NCI-H187 treated with DMSO at 0.1 percent for 48 hours (cell line): ENCODE measurements at regions not wholly inside any gene's neighbourhood (a gene's known extent, or its start where the extent isn't known, plus 50 kb on each side); places are given as distances from the start of the nearest gene placed in this dataset.

Experiments
- DNase-seq: peaks from one replicate; lab custom pipeline; 2025; lab: John Stamatoyannopoulos, UW

- no peak for DNase-seq
Measured at GRCh38 chr18:41458376-41458775, 496.7 kb upstream of the PIK3C3 start.

GRCh38 chr18:41457765-41458326, 497.2 kb upstream of the PIK3C3 start:
- no peak for DNase-seq

DNA sequence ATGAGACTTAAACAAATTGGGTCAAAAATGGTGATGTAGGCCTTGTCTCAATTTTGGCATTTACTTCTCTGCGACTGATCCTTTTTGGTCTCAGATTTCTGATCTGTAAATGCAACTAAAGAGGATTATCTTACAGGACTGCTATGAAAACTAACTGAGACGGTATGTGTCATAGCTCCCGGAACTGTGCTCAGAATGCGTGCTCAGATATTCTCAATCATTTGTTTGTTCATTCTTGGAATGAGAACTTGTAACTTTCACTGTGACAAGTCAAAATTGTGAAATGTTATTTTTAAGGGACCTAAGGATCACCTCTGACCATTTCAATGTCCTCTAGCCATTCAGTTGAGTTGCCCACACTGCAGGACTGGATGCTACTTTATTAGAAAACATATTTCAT, 498.2 kb upstream of the PIK3C3 start:
- no peak for DNase-seq

DNA sequence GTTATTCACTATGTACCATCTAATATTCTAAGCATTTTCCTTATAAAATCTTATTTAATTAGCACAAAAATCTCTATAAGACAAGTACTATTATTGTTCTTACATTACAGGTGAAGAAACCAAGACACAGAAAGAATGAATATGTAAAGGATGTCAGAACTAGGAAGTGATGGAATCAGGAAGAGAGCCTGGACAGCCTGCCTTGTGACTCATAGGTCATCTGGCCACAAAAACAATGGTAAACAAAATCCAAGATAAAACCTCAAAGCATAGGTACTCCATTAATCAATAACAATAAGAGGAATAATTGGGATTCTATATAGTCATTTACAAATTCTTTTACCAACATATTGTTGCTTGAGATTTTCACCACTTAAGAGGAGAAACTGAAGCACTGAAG, 505.4 kb upstream of the PIK3C3 start:
- DNase-seq: no peak

- no peak for DNase-seq
Measured at GRCh38 chr18:41444943-41445342, 510.1 kb upstream of the PIK3C3 start.

- DNase-seq: no peak
Measured at GRCh38 chr18:41436772-41437171, 518.3 kb upstream of the PIK3C3 start.

DNA sequence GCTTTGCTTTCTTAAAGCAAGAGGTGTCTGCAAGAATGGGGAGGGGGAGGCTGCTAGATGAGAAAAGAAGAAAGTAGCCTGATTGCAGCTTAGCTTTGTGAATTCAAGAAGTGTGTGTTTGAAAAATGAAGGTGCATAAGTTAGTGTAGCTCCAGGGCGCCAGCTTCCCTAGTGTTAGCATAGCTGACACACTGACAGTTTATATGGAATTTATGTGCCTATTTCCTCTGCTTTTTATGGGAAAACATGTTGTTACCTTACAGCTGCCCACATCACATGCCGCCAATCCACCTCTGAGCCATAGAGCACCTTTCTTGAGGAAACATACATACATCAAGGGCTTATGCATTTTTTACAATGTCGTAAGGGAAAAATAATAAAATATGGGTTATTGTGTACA, 536.4 kb upstream of the PIK3C3 start:
- DNase-seq: no peak

GRCh38 chr18:41416044-41416443, 539.0 kb upstream of the PIK3C3 start:
- no peak for DNase-seq

DNA sequence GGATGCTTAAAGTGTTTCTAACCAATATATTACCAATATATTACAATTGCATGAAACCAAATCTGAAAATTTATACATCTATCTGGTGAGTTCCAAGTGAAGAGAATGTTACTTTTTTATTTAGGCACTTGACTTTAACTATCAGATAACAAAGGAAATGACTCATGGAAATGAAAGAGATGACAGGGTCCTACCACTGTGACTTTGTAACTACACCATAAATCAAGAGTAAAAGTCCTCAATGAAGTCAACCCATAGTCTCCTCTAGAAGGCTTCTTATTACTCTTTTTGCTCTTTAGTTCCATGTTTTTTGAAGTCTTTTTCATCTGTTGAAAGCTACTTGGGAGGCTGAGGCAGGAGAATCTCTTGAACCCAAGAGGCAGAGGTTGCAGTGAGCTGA, 545.0 kb upstream of the PIK3C3 start:
- DNase-seq: no peak

DNA sequence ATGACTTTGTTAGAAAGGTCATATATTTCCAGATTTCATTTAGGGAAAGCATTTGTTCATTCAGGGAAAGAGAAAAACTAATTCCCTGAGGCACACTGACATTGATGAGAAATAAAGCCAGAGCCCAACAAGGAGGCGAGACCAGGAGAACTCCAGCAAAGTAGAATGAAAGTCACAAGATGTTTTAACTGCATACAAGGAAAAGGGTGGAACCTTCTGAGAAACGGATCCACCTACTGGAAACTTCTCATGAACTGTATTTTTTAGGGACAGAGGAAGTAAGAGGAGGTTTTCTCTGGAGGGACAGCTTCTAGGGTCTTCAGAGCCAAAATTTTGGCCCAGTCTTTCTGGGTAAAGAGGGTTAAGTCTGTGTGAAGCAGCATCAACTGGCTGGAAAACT, 548.2 kb upstream of the PIK3C3 start:
- DNase-seq: no peak

DNA sequence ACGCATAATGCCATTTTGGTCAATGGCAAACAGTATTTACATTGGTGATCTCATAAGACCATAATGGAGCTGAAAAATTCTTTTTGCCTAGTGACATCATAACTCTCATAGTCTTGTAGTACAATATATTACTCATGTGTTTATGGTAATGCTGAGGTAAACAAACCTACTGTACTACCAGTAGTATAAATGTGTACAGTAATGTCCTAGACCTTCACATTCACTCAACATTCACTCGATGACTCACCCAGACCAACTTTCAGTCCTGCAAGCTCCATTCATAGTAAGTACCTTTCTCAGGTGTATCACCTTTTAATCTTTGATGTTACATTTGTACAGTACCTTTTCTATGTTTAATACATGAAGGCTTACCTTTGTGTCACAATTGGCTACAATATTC, 558.2 kb upstream of the PIK3C3 start:
- DNase-seq: no peak

GRCh38 chr18:41396211-41396610, 558.8 kb upstream of the PIK3C3 start:
- DNase-seq: no peak

DNA sequence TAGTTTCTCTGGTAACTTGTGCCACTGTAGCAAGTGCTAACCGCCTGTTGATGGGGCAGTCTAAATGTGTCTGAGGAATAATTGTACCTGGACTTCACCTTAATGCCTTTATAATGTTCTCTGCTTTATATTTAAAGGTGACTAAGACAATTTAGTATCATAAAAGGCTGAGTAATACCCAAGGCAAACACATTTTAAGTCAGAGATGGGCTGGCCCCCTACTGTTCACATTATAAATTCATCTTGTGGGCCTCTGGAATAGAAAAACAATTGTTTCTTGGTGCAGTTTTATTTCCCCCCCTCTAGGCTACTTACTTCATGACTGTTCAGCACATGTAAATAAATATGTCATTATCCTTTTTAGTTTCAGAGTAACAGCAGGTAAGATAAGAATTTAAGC, 559.3 kb upstream of the PIK3C3 start:
- DNase-seq: peak; percentile 11

DNA sequence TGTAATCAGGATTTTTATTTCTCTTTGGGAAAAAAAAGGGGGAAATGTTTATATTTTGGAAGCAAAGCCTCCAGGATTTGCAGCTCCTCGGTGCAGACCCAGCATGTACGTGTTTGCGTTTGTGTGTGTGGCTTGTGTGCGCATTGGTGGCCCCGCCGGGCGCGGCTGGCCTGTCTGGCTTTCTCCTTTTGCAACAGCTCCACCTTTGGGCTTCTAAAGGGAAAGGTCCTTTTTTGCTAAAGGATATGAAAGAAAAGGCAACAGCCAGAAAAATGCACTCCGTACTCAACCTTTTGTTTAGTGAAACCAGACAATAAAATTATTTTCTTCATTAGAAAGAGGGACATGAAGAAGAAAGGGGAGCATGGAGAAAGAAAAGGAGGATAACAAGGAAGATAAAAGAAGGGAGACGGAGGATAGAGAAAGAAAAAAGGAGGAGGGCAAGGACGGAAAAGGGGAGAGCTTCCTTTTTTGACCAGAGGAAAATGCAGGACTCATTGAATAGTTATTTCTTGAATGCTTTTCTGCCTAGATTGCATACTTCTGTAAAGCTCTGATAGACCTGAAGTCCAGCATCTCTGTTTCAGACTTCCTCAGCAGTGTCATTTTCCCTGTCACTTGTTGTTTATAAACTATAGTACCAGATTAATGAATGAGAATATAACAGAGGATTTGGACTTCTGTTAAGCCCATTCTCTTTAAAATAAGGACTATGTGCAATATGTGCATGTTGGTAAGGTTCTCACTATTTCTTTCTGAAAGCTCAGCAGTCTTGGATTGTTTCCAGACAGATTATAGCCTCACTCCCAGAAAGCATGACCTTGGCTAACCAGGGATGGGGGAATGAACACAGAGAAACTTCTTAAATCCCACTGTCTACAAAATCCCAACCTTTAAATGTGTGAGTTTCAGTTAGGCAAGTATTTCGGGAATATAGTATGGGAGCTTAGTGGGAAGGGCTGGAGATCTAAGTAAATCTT, 563.1 kb upstream of the PIK3C3 start:
- peak; percentile 26 for DNase-seq

DNA sequence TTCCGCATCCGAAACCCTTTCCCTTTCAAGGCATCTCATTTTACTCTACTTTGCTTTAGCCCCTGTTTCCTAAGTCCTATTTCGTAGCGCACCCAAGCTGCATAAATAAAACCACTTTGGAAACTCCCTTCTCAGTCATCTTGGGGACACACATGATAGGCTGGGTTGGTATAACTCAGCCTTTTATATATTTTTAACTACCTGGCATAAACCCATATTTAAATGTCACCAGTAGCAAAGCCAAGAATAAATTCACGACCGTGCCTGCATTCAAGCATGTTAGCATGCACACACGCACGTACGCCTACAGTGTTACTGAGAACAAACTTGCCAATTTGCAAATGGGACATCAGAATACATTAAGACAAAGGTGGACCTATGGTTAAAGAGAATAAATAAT, 564.7 kb upstream of the PIK3C3 start:
- no peak for DNase-seq

DNA sequence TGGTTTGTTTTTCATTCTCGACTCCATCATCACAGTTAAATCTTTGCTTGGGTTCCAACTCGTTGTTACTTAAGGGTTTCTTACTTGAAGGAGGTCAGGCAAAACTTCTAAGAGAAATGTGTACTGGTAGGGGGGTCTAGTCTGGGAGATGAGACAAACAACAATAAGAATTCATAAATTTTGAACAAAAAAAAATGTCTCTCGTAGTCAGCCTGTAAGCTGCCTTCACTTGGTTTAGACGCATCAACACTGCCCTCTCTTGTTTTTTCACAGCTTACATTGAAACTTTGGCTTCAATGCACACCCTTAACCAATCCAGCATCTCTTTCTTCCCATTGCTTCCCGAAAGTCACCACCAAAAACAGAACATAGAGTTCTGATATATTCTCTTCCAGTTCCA, 576.4 kb upstream of the PIK3C3 start:
- no peak for DNase-seq

DNA sequence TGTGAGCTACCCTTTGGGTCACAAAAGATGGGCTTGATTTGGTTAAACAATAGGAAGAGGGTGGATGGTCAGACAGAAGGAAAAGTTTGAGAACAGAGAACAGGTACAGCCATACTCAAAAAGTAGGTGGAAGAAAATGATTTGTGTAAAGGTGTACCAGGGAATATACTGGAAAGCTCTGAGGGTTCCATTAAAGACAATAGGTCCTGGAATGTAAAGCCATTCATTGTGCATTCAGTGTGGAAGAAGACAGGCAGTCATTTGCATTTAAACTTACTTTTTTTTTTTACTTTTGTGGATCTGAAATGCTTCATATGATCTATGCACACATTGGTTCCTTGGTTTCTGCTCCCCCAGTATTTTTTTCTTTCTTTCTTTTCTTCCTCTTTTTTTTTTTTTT, 581.4 kb upstream of the PIK3C3 start:
- DNase-seq: no peak

- no peak for DNase-seq
Measured at GRCh38 chr18:41372046-41372665, 582.9 kb upstream of the PIK3C3 start.

DNA sequence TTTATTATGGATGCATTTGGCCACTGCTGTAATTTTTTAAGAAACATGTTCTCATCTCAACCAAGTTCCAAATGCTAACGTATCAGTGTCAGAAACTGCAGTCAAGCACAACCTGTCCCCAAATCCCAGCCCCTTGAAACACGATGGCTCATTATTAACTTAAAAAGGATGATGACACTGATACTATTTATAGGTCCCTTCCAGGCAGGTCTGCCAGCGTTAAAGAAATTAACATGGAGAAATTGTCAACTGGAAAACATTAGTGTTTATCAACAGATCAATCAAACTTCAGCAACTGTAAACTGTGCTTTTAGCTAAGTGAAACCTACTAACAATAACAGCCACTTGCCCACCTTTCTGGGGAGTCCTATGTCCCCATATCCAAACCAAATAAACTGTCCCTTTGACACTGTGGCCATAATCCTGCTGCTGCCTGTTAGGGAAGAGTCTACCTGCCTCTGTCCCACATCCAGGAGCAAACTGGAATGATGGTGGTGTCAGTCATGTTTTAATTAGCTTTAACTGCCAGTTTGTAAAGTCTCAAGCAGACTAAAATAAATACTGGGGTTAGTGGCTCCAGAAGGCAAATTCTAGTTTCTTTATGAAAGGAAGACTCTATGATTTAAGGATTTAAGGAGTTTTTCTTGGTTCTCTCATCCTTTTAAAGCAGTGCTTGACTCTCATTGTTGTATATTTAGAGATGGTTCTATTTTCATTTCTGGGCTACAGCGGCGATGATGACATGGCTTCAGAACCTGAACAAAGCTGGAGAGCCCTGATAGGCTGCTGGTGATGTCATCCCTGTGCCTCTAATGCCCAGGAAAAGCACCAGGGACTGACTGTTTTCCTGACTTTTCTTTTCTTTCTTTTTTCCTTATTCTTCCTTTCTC, 583.6 kb upstream of the PIK3C3 start:
- no peak for DNase-seq

DNA sequence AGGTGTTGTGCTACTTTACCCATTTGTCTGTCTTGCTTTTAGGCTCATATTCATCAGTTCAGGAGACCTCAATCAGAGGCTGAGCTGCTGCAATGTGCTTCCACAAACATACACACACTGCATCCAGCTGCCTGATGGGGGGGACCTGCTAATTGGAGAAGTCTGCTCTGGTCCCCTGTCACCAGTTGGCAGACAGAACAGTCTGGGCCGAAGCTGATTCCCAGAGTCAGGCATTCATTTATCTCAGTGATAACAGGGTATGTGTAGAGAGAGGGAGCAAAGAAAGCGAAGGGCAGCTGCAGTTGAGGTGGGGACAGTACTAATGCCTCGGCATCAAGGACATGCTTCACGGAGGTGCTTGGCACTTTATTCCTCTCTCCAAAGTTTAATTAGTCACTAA, 584.3 kb upstream of the PIK3C3 start:
- no peak for DNase-seq

GRCh38 chr18:41357708-41358107, 597.3 kb upstream of the PIK3C3 start:
- no peak for DNase-seq
